Endothelial cell of umbilical vein (primary cell): ENCODE measurements at regions not wholly inside any gene's neighbourhood (a gene's known extent, or its start where the extent isn't known, plus 50 kb on each side); places are given as distances from the start of the nearest gene placed in this dataset.

Source experiments
- BruUV-seq: library from RNA; stranded (reverse); fragments of 400-500 nt; replicated peaks from 2 replicates; lab custom pipeline; 2021; lab: Mats Ljungman, UMichigan
- CTCF ChIA-PET: fragments of 300-600, 350-600 bp; sonication (Branson Sonifier 250); formaldehyde crosslinking; loops from one replicate; lab custom pipeline; 2021; ENCODE audit warnings: antibody characterized with exemption, inconsistent platforms; lab: Charles Lee
- POLR2A ChIA-PET: fragments of 300-600, 350-600 bp; sonication (Branson Sonifier 250); formaldehyde crosslinking; loops from one replicate; lab custom pipeline; 2021; ENCODE audit warnings: antibody characterized with exemption, inconsistent platforms; lab: Charles Lee
- DNase-seq: peaks from one replicate; pipeline ENCODE4 v3.0.0-alpha.2; 2011; ENCODE audit warnings: low read depth, low spot score
- FAIRE-seq: peaks from 2 replicates; lab custom pipeline; 2011; peaks lifted over from hg19 to GRCh38; lab: Jason Lieb, UNC
- H2AFZ ChIP-seq: 2 replicates; pipeline ENCODE4 v1.6.0; 2012; ENCODE audit warnings: low read depth, low read length, control low read depth, inconsistent platforms
- H3K27ac ChIP-seq: 2 replicates; pipeline ENCODE4 v1.5.1; 2011; ENCODE audit warnings: low read depth, mild to moderate bottlenecking, control low read depth, low read length, moderate library complexity; ENCODE audit not compliant: insufficient read depth
- H3K27me3 ChIP-seq, 2 experiments: 2 replicates each; pipeline versions ENCODE4 v1.6.0 to v1.6.1; 2011; ENCODE audit warnings: low read length in 2 of 2, mixed read lengths in 1 of 2; ENCODE audit not compliant: control insufficient read depth in 2 of 2, insufficient read depth in 2 of 2
- H3K36me3 ChIP-seq, 2 experiments: 2 replicates in 1 of 2; 3 replicates in 1 of 2; pipeline ENCODE4 v1.5.1; 2011; ENCODE audit warnings: low read length in 2 of 2, mild to moderate bottlenecking in 1 of 2, moderate library complexity in 1 of 2; ENCODE audit not compliant: control insufficient read depth in 2 of 2, insufficient read depth in 2 of 2; ENCODE audit errors: extremely low read depth in 1 of 2
- H3K4me1 ChIP-seq: 3 replicates; pipeline ENCODE4 v1.5.1; 2011; ENCODE audit warnings: mild to moderate bottlenecking, low read length; ENCODE audit not compliant: control insufficient read depth, insufficient read depth; ENCODE audit errors: extremely low read depth
- H3K4me2 ChIP-seq: 2 replicates; pipeline ENCODE4 v1.6.1; 2011; ENCODE audit warnings: low read length, control low read depth, mixed read lengths; ENCODE audit not compliant: insufficient read depth
- H3K4me3 ChIP-seq, 3 experiments: fragments of 200-600 bp in 1 of 3; sonication (generic), shearing (Covaris generic) in 1 of 3; replicated peaks in 1 of 3; 2 replicates each; pipeline ENCODE4 v1.5.1; 2011 to 2016; ENCODE audit warnings: control low read depth in 3 of 3, low read length in 3 of 3, mild to moderate bottlenecking in 2 of 3, inconsistent platforms in 1 of 3, low read depth in 1 of 3, moderate library complexity in 1 of 3; ENCODE audit not compliant: insufficient read depth in 1 of 3
- H3K79me2 ChIP-seq: 2 replicates; pipeline ENCODE4 v1.6.0; 2012; ENCODE audit warnings: low read length, inconsistent platforms; ENCODE audit not compliant: control insufficient read depth, insufficient read depth
- H3K9ac ChIP-seq: replicated peaks from 2 replicates; pipeline ENCODE3; 2011; ENCODE audit warnings: low read length, control low read depth; ENCODE audit not compliant: insufficient read depth; ENCODE audit errors: extremely low read depth
- H3K9me1 ChIP-seq: replicated peaks from 3 replicates; pipeline ENCODE4 v1.6.0; 2011; ENCODE audit warnings: mild to moderate bottlenecking, low read length; ENCODE audit not compliant: control insufficient read depth, insufficient read depth; ENCODE audit errors: extremely low read depth
- H3K9me3 ChIP-seq: replicated peaks from 2 replicates; pipeline ENCODE4 v1.5.1; 2012; ENCODE audit warnings: low read length, inconsistent platforms; ENCODE audit not compliant: control insufficient read depth, insufficient read depth
- H4K20me1 ChIP-seq: replicated peaks from 2 replicates; pipeline ENCODE3; 2011; ENCODE audit warnings: mild to moderate bottlenecking, low read length; ENCODE audit not compliant: control insufficient read depth, insufficient read depth; ENCODE audit errors: extremely low read depth
- FOS ChIP-seq: IDR thresholded peaks from 2 replicates; pipeline ENCODE4 v1.6.1; 2011; ENCODE audit warnings: mild to moderate bottlenecking, low read length, moderate library complexity, borderline replicate concordance; ENCODE audit not compliant: insufficient read depth
- MYC ChIP-seq: IDR thresholded peaks from one replicate; pipeline ENCODE4 v1.6.1; 2011; ENCODE audit warnings: mild to moderate bottlenecking, low read depth, low read length
- dilution Hi-C: fragments of 300-500 bp; cut with MboI; formaldehyde crosslinking; loops from one replicate; pipeline ENCODE4 v1.15.0; 2019; ENCODE audit warnings: low sequenced_read_pairs; ENCODE audit not compliant: extremely low pct_ligation_motif_present
- intact Hi-C: fragments of 100-400 bp; cut with micrococcal nuclease; formaldehyde crosslinking; loops from one replicate; pipeline ENCODE4 v1.10.0; 2022

DNA sequence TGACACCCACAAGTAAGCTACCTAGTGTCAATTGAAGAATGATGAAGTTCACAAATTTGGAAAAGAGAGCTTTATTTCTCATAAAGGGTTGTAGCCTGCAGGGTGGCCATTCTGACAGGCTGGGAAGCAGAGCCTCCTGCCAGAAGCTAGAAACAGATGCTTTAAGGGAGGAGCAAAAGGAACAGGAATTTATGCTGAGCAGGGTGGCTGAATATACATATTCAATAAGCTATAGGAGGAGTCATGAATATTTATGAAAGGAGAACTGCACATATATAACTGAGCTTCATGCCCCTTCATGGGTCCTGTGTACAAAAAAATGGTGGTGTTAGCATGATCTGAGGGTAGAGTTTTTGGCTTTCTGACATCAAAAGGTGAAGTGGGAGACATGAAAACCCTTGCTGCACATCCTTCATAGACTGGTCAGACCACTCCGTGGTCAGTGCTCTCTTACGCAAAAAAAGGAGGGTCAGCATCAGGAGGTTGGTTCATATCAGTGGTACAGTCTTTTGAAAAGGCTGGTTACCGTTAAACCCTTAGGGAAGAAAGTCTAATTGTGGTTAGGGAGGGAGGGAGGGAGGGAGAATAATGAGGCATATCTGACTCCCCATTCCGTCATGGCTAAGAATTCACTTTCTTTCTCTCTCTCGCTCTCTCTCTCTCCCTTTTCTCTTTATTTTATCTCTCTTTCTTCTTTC, 121.4 kb downstream of the LUZP4 start:
- no peaks in the 10 kb centered on the region for H3K9me1 ChIP-seq
- no peak overlapping the region for H3K9ac ChIP-seq
- no peaks in the 10 kb centered on the region for H4K20me1 ChIP-seq
- dilution Hi-C loops = no loop called here
- ChIA-PET POLR2A (no interaction called here), CTCF (no interaction called here)
- no peaks in the 10 kb centered on the region for H3K27me3 ChIP-seq
- H3K9me3 ChIP-seq = no peaks in the 10 kb centered on the region
- no peak for TF ChIP-seq MYC
- H3K79me2 ChIP-seq = no peaks in the 10 kb centered on the region
- H3K4me1 ChIP-seq = peaks cover 22% of the 10 kb centered on the region
- no peak for FAIRE-seq
- no TSS peak for BruUV-seq
- no peak overlapping the region for H3K27ac ChIP-seq
- DNase-seq = no peak
- intact Hi-C loops = no loop called here
- H3K4me3 ChIP-seq = no peak overlapping the region
- H3K36me3 ChIP-seq = no peaks in the 10 kb centered on the region
- H2AFZ ChIP-seq = no peak overlapping the region
- H3K4me2 ChIP-seq = no peak overlapping the region

DNA sequence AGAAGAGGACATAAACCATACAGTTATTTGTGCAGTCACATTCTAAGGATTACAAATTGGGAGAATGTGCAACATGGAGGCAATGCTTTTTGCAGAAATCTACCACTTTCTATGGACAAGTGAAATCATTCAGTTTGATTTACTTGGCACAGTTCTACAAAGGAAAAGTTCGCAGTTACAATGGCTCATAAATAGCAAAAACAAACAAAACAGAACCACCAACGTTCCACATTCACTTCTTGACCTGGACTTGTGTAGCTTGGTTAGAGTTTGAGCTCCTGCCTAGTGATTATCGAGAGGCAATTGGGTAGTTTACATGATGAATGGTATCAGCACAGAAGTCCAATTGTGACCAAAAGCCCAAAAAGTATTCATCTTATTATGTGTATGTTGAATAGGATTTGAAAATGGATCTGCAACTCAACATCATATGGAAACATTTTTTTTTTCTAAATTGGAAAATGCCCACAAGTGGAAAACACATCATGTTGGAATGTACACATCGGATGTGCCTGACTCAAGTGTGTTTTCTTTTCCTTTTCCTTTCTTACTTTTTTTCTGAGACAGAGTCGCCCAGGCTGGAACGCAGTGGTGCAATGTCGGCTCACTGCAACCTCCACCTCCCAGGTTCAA, 123.8 kb downstream of the LUZP4 start:
- Histone ChIP-seq H3K9ac (peak overlapping the region; percentile 19), H3K27ac (peak overlapping the region; percentile 73), H4K20me1 (no peaks in the 10 kb centered on the region), H3K4me2 (peak overlapping the region; percentile 58), H3K4me1 (peaks cover 28% of the 10 kb centered on the region), H3K27me3 (no peaks in the 10 kb centered on the region), H3K9me1 (no peaks in the 10 kb centered on the region), H3K79me2 (no peaks in the 10 kb centered on the region), H2AFZ (peak overlapping the region; percentile 31), H3K4me3 (peak overlapping the region in 1 of 3 experiments; percentile 19), H3K9me3 (no peaks in the 10 kb centered on the region), H3K36me3 (no peaks in the 10 kb centered on the region)
- ChIA-PET POLR2A (no interaction called here), CTCF (no interaction called here)
- FAIRE-seq (peak; percentile 98), DNase-seq (peak; percentile 54)
- dilution Hi-C loops = no loop called here
- no TSS peak for BruUV-seq
- TF ChIP-seq FOS (peak; percentile 40), MYC (no peak)
- intact Hi-C loops = no loop called here
